Inflammatory macrophage treated with lipopolysaccharide for 4 hours (primary cell): ENCODE measurements at regions not wholly inside any gene's neighbourhood (a gene's known extent, or its start where the extent isn't known, plus 50 kb on each side); places are given as distances from the start of the nearest gene placed in this dataset.

Experiments
- DNase-seq: peaks from one replicate; pipeline ENCODE4 v3.0.0-alpha.2; 2020

GRCh38 chr13:29946093-29946492, 95.7 kb upstream of the UBL3 start:
- no peak for DNase-seq

GRCh38 chr13:29943686-29944085, 93.3 kb upstream of the UBL3 start:
- peak; percentile 37 for DNase-seq

DNA sequence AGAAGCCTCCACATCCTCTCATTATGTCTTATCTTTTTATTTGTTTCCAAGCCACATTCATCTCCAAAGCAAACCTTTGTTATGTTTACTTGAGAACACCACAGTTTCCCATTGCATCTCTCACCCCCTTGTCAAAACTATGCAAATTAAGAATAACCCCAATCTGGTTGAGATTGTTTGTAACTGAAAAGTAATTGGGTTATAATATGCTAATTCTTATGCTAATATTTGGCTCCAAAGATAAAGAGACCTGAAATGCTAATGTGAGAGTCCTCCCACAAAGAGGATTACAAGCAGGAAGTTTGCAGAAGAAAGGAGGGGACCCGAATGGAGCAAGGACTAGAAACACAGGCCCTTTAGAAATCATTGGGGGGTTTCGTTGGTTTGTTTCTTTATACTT, 92.9 kb upstream of the UBL3 start:
- no peak for DNase-seq

- no peak for DNase-seq
Observed at GRCh38 chr13:29940715-29941114, 90.3 kb upstream of the UBL3 start.

- no peak for DNase-seq
Observed at GRCh38 chr13:29939158-29939557, 88.7 kb upstream of the UBL3 start.

GRCh38 chr13:29937841-29938240, 87.4 kb upstream of the UBL3 start:
- no peak for DNase-seq

GRCh38 chr13:29937379-29937778, 87.0 kb upstream of the UBL3 start:
- no peak for DNase-seq

DNA sequence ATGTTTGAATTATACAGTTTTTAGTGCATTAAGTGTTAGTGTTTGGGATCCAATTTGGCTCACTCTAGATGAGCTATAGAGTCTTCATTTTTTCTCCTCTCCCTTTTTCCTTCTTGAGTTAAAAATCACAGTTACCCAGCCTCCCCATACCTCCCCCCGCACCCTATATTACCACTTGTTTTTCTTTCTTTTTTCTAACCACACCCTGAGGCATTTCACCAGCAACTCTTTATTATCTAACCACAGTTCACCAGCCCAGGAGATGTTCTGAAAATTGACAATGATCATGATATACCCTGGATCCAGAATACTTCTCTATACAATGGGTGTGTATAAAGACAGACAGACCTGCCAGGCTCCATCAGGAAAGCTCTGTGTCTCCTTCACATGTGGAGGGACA, 86.5 kb upstream of the UBL3 start:
- DNase-seq: no peak

DNA sequence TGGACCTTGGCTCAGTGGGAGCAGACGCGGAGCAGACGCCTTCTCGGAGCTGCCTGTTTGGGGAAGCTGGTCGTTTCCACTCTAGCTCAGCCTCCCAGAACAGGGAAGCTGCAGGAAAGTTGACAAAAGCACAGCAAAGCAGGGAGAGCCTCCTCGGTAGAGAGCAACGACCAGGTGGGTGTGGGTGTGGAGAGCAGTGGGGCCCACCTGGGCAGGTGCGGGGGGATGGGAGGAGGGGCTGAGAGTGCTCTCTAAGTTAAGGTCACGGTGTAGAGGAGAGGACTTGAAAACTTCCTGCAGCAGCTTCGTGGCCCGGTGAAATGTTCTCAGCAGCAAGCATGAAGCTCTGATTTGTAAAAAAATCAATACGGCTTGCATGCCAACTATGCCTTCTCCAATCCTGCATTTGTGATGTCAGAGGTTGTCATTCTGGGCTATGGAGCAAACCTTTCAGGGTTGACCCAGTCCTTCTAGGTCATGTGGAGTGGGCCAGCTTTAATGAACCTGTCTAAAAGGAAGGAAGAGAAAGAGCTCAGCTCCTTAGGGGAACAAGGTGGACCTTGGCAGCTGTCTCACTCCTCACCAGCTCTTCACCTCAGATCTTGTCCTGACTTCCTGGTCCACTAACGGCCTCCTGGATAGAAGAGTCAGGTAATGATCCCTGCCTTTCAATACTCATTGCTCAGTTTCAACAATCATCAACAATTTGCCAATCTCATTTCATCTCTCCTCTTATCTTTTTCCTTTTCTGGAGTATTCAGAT, 85.8 kb upstream of the UBL3 start:
- DNase-seq: peak; percentile 34

- DNase-seq: no peak
Observed at GRCh38 chr13:29935309-29935981, 85.0 kb upstream of the UBL3 start.

DNA sequence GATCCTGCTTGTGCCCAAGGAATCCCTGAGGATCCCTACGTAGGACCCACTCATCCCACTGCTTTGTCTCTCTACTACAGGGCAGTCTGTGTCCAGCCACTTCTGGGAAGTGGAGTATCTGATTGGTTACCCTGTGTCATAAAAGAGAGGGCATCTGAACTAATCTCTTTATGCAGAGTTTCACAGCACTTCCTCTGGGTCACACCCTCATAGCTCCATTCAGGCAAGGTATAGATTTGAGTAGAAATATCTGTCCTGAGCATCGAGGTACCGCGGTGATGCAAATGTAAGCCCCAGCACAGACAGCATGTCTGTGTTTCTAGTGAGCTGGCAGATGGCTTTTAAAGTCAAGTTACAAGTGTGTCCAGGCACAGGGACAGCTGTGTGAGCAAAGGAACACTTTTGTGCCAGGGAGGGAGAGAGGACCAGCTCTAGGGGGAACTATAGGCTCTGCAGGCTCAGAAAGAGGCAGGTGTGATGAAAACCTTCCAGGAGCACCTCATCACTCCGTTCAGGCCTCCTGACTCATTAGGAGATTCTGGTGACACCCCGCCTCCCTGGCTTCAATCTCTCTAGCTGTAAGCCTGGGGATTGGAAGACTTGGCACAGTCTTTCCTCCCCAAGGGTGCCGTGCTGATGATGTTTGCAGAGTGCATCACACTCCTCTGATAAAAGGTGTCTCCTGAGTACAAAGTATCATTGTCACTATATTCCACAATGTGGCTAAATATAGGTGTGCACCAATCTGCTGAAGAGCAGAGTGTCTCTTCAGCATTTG, 84.3 kb upstream of the UBL3 start:
- DNase-seq: no peak

GRCh38 chr13:29933401-29933800, 83.0 kb upstream of the UBL3 start:
- no peak for DNase-seq

- DNase-seq: no peak
Observed at GRCh38 chr13:29931696-29932095, 81.3 kb upstream of the UBL3 start.

DNA sequence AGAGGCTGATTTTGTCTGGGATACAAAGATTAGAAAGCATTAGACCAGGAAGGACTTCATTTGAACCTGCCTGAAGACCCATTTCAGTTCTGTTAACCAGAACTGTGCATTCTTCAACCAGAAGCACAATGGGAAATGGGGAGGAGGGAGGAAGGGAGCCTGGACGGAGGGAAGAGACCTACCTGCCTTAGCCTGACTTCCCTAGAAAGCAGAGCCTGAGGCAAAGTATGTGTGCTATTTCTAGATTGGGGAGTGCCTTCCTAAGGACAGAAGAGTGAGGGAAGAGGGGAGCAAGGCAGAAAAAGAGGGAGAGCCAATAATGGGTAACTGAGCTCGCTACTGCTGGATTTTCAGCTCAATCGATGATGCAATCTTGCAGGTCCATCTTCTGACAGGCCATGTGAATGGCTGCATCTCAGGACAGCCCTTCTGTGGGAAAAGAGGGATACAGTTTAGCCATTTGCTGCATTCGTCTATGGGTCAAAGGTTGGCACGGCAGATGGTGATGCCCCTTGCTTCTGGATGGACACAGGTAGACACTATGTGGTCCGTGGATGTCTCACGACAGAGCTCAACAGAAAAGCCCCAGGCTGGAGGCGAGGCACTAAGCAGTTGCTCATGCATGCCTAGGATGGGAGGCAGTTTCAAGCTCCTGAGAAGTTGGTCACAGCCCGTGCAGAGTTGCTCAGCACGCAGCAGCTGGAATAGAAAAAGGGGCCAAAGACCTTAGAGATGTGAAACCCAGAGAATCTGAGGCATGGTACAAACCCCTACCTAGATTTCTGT, 78.8 kb upstream of the UBL3 start:
- no peak for DNase-seq

- no peak for DNase-seq
Observed at GRCh38 chr13:29926098-29926476, 75.7 kb upstream of the UBL3 start.

DNA sequence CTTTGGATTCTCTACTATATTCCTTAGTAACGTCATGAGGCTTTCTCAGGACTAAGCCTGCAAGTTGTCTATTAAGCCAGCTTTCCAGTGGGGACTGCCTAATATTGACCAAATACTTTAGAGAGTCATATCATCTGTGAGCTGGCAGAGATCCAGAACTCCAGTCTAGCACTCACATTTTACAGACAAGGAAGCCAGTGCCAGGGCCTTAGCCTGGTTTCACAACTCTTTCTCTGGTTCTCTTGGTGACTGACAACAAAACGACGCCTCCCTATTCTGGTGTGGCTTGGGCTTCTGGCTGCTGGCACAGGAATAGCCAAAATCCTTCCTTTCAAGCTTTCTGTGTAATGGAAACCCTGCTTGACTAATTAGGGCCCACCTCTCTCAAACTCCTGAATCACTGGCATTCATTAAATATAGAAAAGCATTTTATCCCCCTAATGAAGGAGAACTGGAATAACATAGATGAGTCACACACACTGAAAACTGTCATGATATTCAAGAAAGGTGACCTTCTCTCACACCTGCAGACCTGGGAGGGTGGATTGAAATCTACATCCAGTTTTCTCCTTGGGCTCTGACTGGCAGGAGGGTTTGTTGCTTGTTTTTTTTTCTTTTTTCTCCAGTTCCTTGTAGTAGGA, 75.2 kb upstream of the UBL3 start:
- DNase-seq: peak; percentile 75

DNA sequence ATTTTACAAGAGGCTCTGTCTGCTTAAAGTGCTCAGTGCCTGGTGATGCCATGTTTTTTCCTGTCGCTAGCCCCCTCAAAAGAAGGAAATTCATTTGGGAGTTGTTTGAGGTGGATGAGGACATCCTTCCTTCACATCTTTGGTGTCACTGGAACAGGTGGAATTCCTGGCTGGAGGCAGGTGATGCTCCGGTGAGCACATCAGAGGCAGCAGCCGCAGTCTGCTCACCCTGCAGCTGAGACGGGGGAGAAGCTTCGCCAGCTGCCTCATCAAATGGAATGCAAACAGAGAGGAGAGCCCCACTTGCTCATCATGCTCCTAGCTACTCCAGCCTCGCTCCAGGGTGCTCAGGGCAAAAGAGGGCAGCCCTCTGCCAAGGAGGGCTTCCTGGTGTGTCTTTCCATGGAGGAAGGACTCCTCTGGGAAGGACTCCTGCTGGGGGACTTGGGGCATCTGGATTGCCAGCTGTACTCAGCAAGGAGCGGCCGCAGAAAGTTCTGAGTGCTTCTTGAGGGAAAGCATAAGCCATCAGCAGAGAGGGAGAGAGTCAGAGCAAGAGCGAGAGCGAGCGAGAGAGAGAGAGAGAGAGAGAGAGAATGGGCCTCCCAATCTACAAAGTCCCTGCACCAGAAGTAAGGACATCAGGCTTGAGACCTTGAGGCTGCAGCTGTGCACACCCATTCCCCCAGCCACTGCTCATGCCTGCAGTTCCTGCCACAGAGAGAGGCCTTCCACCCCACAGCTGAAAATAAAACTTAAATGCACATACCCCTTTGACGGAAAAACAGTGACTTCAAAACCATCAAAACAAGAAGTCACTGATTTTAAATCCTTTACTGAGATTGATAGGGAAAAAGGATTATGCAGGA, 74.3 kb upstream of the UBL3 start:
- no peak for DNase-seq

- DNase-seq: peak; percentile 40
Observed at GRCh38 chr13:29923554-29924481, 73.4 kb upstream of the UBL3 start.

DNA sequence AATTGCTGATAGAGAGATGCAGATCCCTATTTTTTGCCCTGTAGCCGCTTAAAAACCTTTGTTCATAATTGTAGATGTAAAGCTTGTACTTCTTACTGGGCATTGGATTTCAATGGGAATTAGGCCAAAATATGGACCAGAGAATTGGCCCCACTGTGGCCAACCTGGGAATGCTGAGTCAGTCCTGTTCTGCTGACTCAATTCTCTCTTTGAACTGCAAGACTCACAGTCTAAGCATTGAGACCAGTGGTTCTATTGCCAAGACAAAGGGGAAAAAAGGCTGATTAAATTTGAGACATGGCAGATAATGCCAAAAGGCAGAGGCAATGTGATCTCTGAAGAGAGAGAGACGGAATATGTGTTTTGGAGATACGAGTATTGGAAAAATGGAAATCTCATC, 72.5 kb upstream of the UBL3 start:
- no peak for DNase-seq

DNA sequence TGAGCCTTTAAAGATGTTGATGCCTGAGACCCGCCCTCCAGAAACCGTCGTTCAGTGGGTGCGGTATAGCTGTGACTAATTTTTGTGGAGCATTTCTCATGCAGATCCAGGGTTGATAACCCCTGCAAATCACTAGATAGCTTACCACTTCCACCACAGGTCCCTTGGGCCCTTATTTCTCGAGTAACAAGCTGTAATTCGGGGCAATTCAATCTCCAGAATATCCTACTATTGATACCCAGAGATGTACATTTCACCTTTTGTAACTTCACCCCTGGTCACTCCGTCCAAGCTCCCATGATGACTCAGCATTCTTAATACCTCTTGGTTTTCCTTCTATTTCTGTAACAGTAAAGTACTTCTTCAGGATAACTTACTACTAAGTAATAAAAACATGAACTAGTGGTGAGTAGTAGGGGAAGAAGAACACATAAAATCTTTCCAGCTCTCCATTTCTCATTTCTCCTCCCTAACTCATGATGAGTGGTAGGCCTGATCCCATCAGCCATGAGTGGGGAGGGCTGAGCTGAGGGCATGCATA, 71.9 kb upstream of the UBL3 start:
- DNase-seq: no peak
